Astrocyte of the cerebellum (primary cell): ENCODE measurements at regions not wholly inside any gene's neighbourhood (a gene's known extent, or its start where the extent isn't known, plus 50 kb on each side); places are given as distances from the start of the nearest gene placed in this dataset.
A peak's percentile ranks its signal among the peaks of the same experiment; 100 is the strongest.

Source experiments
- DNase-seq: peaks from one replicate; pipeline ENCODE4 v3.0.0-alpha.2; 2011; ENCODE audit warnings: low read depth
- H3K4me3 ChIP-seq: 2 replicates; pipeline ENCODE4 v1.5.1; 2011; ENCODE audit warnings: mild to moderate bottlenecking, low read depth, low read length, moderate library complexity
- in situ Hi-C: cut with HindIII; loops from 2 replicates; pipeline ENCODE4 v1.10.0; 2017; ENCODE audit warnings: low sequenced_read_pairs
- TF ChIP-seq, protein P1 (sequence below): IDR thresholded peaks from 2 replicates; pipeline ENCODE4 v1.5.1; 2012; ENCODE audit warnings: low read length, low read depth, moderate library complexity, mild to moderate bottlenecking; ENCODE audit errors: missing control alignments

- no peak overlapping the region for H3K4me3 ChIP-seq
- no peak for DNase-seq
- in situ Hi-C loops: no loop called here
- TF ChIP-seq, protein P1, sequence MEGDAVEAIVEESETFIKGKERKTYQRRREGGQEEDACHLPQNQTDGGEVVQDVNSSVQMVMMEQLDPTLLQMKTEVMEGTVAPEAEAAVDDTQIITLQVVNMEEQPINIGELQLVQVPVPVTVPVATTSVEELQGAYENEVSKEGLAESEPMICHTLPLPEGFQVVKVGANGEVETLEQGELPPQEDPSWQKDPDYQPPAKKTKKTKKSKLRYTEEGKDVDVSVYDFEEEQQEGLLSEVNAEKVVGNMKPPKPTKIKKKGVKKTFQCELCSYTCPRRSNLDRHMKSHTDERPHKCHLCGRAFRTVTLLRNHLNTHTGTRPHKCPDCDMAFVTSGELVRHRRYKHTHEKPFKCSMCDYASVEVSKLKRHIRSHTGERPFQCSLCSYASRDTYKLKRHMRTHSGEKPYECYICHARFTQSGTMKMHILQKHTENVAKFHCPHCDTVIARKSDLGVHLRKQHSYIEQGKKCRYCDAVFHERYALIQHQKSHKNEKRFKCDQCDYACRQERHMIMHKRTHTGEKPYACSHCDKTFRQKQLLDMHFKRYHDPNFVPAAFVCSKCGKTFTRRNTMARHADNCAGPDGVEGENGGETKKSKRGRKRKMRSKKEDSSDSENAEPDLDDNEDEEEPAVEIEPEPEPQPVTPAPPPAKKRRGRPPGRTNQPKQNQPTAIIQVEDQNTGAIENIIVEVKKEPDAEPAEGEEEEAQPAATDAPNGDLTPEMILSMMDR: no peak
Measured at GRCh38 chr18:73807551-73808192, 340.0 kb downstream of the FBXO15 start.

GRCh38 chr18:73805991-73806390, 341.6 kb downstream of the FBXO15 start:
- in situ Hi-C loops: no loop called here
- no peak overlapping the region for H3K4me3 ChIP-seq
- DNase-seq: no peak
- TF ChIP-seq, protein P1: no peak

- in situ Hi-C loops: no loop called here
- TF ChIP-seq, protein P1: no peak
- no peak for DNase-seq
- no peak overlapping the region for H3K4me3 ChIP-seq
Measured at GRCh38 chr18:73797419-73797818, 350.2 kb downstream of the FBXO15 start.

DNA sequence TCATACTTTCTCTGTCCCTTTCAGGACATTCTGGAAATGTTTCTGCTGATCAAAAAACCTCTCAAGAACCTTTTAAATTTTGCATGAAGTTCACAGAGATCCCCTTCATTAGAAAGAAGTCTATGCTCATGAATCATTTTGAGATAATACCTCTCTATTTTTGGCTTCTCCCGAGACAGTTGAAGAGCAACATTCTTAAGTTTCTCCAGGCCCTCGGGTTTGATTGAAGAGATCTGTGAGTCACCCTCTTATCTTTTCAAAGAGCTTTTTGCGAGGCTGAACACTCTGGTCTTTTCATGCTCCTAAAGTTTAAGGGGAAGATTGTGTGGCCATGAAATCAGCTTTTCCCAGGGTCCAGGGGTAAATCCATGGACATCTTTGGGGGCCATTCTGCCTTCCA, 354.2 kb downstream of the FBXO15 start:
- H3K4me3 ChIP-seq: no peak overlapping the region
- in situ Hi-C loops: no loop called here
- TF ChIP-seq, protein P1: no peak
- no peak for DNase-seq

DNA sequence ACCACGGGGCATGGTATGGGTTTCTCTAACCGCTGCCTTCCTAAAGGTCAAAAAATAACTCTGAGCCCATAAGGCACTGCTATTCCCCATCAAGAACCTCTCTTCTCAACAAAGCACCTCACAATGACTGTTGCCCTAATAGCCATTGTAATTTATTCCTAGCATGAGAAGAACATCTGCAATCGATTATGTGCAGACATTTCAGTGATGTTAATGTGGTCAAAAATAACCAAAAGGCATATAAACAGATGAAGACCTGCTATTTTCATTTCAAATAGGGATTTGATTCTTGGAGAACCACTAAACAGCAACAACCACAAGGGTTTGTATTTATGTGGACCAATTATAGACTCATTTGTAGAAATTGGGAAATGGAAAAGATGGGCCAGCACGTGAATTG, 356.6 kb downstream of the FBXO15 start:
- TF ChIP-seq, protein P1: no peak
- DNase-seq: peak; percentile 75
- H3K4me3 ChIP-seq: no peak overlapping the region
- in situ Hi-C loops: no loop called here

GRCh38 chr18:73790587-73790986, 357.0 kb downstream of the FBXO15 start:
- TF ChIP-seq, protein P1: no peak
- no peak for DNase-seq
- no peak overlapping the region for H3K4me3 ChIP-seq
- in situ Hi-C loops: no loop called here
